ENCODE measurements at regions not wholly inside any gene's neighbourhood (a gene's known extent, or its start where the extent isn't known, plus 50 kb on each side); places are given as distances from the start of the nearest gene placed in this dataset.

DNA sequence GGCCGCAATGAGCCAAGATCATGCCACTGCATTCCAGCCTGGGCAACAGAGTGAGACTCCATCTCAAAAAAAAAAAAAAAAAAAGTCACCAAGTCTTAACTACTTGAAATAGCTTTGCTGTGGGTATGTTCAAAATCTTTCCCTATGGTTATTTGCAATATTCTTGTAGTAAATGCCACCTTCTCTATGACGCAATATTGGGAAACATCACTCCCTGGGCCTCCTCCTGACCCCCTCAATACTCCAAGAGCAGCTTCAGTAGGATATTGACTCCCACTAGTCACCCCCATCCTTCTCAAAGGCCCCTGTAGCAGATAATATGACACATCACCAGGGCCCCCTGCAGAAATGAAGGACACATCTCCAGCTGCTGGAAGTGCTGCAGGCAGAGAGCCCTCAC, 137.8 kb downstream of the AIPL1 start:
- peaks cover 7% of the 10 kb centered on the region for H3K9me3 ChIP-seq (ENCODE audit: control insufficient read depth, insufficient read depth, low read length)
- no peak overlapping the region for H2AK5ac ChIP-seq (ENCODE audit: low read depth, low read length)
- no peak overlapping the region for H4K8ac ChIP-seq (ENCODE audit: low read depth in 2 of 2, low read length in 2 of 2)
- H2AFZ ChIP-seq (replicated peaks; ENCODE audit: low read length, poor library complexity) = no peak overlapping the region
- no peaks in the 10 kb centered on the region for H3K9me1 ChIP-seq (ENCODE audit: insufficient read depth, low read length)
- dilution Hi-C loops (cut with HindIII; ENCODE audit: low sequenced_read_pairs, unreplicated experiment) (no loop called here), in situ Hi-C loops (cut with MboI; ENCODE audit: low sequenced_read_pairs) (no loop called here), intact Hi-C loops (cut with micrococcal nuclease) (loop anchor here (10.0 kb wide), 1 partner anchor 108 kb away; no protein-coding TSS in a partner anchor)
- no peak overlapping the region for H2BK5ac ChIP-seq (ENCODE audit: low read depth, low read length, poor library complexity, severe bottlenecking)
- no peak overlapping the region for H3K4me2 ChIP-seq (ENCODE audit: low read depth, low read length)
- no peak overlapping the region for H3K18ac ChIP-seq (ENCODE audit: low read depth, low read length)
- no peaks in the 10 kb centered on the region for H3K79me1 ChIP-seq (ENCODE audit: low read depth in 1 of 2, low read length in 2 of 2)
- no TSS peak for BruUV-seq (replicated peaks)
- ATAC-seq (ENCODE audit: low read depth) (no peak), DNase-seq (no peak)
- H2BK20ac ChIP-seq (ENCODE audit: low read depth, low read length) = no peak overlapping the region
- H3K56ac ChIP-seq (ENCODE audit: extremely low read depth, insufficient read depth, low read length) = no peak overlapping the region
- no peak for TF ChIP-seq RAD21 (IDR thresholded peaks at IDR 0.05; ENCODE audit: low read length)
- peak; percentile 50; the same call in 1 of the 2 replicates for TF ChIP-seq CEBPB (IDR thresholded peaks at IDR 0.05; ENCODE audit: low read depth, low read length)
- CTCF ChIA-PET = no interaction called here
- no peak overlapping the region for H3K4ac ChIP-seq (ENCODE audit: low read depth, low read length)
- H2AK9ac ChIP-seq (replicated peaks; ENCODE audit: low read depth, low read length, poor library complexity) = no peak overlapping the region
- no peak overlapping the region for H2BK120ac ChIP-seq (ENCODE audit: low read depth, low read length)
- H4K20me1 ChIP-seq (ENCODE audit: insufficient read depth, low read length) = no peaks in the 10 kb centered on the region
- H3K4me3 ChIP-seq (ENCODE audit: insufficient read depth, low read depth, low read length) = no peak overlapping the region
- H3K14ac ChIP-seq (replicated peaks; ENCODE audit: low read depth, low read length) = no peak overlapping the region
- no peaks in the 10 kb centered on the region for H3K36me3 ChIP-seq (ENCODE audit: control insufficient read depth, insufficient read depth, low read length)
- no peak overlapping the region for H3K27ac ChIP-seq (ENCODE audit: insufficient read depth, low read length)
- no peak overlapping the region for H3K9ac ChIP-seq (ENCODE audit: low read depth, low read length)
- WGBS, 2 experiments (ENCODE audit: extremely low coverage in 2 of 2, insufficient read length in 1 of 2) = no CpG with 5 or more reads among the region's 2 CpGs
- no peak overlapping the region for H4K91ac ChIP-seq (ENCODE audit: insufficient read depth, low read depth, low read length)
- no peak overlapping the region for H3K23ac ChIP-seq (ENCODE audit: low read depth, low read length)
- H3K4me1 ChIP-seq (ENCODE audit: control insufficient read depth, insufficient read depth, low read length) = no peaks in the 10 kb centered on the region
- no peaks in the 10 kb centered on the region for H3K27me3 ChIP-seq (ENCODE audit: control insufficient read depth, insufficient read depth, low read length)
- POLR2A ChIA-PET (ENCODE audit: unreplicated experiment) = no interaction called here
- H4K5ac ChIP-seq (ENCODE audit: low read depth, low read length) = no peak overlapping the region
- no peak overlapping the region for H2BK15ac ChIP-seq (ENCODE audit: low read depth, low read length)

All from IMR-90 (cell line).